IPS-15b (cell line): ENCODE measurements at regions not wholly inside any gene's neighbourhood (a gene's known extent, or its start where the extent isn't known, plus 50 kb on each side); places are given as distances from the start of the nearest gene placed in this dataset.

ENCODE experiments used
- H3K27me3 ChIP-seq: one replicate; pipeline ENCODE4 v1.6.1; 2013; ENCODE audit warnings: low read length; ENCODE audit not compliant: control insufficient read depth, insufficient read depth
- H3K36me3 ChIP-seq: one replicate; pipeline ENCODE4 v1.6.1; 2013; ENCODE audit warnings: low read length; ENCODE audit not compliant: control insufficient read depth, insufficient read depth
- H3K4me1 ChIP-seq: one replicate; pipeline ENCODE4 v1.6.1; 2013; ENCODE audit warnings: mild to moderate bottlenecking, low read length; ENCODE audit not compliant: control insufficient read depth, insufficient read depth
- H3K4me3 ChIP-seq: one replicate; pipeline ENCODE4 v1.5.1; 2013; ENCODE audit warnings: low read depth, low read length
- H3K9ac ChIP-seq: one replicate; pipeline ENCODE4 v1.6.1; 2013; ENCODE audit warnings: low read depth, mild to moderate bottlenecking, low read length
- H3K9me3 ChIP-seq: one replicate; pipeline ENCODE4 v1.6.1; 2013; ENCODE audit warnings: mild to moderate bottlenecking, low read length; ENCODE audit not compliant: control insufficient read depth, insufficient read depth

DNA sequence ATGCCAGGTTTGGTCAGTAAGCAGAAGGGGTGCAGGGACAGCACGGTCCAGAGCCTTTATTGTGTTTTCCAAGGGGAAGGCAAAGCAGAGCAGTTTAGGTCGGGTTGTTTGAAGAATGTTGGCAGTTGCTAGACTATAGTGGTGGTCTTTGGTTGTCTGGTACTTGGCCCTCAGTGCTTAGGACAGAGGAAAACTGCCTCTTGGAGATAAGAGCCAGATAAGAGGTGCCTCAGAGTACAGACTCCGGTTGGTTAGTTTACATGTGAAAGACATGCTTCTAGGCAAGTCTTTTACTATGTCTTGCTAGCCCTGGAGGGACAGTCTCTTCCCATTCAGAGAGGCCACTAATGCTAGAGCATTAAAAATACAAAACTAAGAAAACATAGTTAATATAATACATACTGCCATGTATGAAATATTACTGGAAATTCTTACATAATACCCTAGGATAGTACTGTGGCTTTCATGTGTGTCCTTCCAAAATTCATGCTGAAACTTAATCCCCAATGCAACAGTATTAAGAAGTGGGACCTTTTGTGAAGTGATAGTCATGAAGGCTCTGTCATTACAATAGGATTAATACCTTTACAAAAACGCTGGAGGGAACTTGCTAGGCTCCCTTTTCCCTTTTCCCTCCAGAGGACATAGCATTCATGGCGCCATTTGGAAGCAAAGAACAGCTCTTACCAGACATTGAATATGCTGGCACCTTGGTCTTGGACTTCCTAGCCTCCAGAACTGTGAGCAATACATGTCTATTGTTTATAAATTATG lies 280.4 kb downstream of the TMEM167A start:
- H3K9ac ChIP-seq: no peak overlapping the region
- peaks cover 18% of the 10 kb centered on the region for H3K4me1 ChIP-seq
- no peaks in the 10 kb centered on the region for H3K36me3 ChIP-seq
- no peaks in the 10 kb centered on the region for H3K27me3 ChIP-seq
- H3K9me3 ChIP-seq: no peaks in the 10 kb centered on the region
- no peak overlapping the region for H3K4me3 ChIP-seq

GRCh38 chr5:82794876-82795275 lies 282.3 kb downstream of the TMEM167A start:
- no peak overlapping the region for H3K4me3 ChIP-seq
- H3K4me1 ChIP-seq: peaks cover 18% of the 10 kb centered on the region
- no peak overlapping the region for H3K9ac ChIP-seq
- H3K9me3 ChIP-seq: no peaks in the 10 kb centered on the region
- H3K27me3 ChIP-seq: no peaks in the 10 kb centered on the region
- H3K36me3 ChIP-seq: no peaks in the 10 kb centered on the region

DNA sequence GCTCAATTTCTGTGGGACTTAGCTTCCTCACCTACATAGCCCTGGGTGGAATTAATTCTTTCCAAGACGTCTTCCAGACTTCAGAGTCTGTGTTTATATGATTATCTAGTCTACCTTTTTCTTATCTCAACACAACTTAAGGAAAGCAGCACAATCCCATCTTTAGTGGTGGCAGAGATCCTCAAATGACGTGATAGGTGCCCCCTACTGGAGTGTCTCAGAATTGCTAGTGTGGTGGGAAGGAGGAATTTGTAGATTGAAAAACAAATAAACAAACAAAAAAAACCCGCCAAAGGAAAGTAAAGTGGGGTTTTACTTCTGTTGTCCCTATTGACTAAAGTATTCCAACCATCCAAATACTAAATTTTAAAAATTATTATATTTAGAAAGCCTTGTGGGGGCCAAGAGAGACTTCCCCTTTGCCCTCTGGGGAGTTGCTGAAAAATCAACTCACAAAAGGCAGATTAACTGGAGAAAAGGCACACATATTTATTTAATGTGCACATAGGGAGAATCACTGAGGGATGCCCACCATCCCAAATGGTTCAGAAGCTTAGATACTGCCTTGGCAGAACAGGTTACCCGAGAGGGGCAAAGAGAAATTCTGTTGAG lies 283.3 kb downstream of the TMEM167A start:
- no peaks in the 10 kb centered on the region for H3K27me3 ChIP-seq
- H3K4me3 ChIP-seq: no peak overlapping the region
- H3K4me1 ChIP-seq: peaks cover 18% of the 10 kb centered on the region
- no peaks in the 10 kb centered on the region for H3K9me3 ChIP-seq
- no peak overlapping the region for H3K9ac ChIP-seq
- H3K36me3 ChIP-seq: no peaks in the 10 kb centered on the region

- Histone ChIP-seq H3K36me3 (no peaks in the 10 kb centered on the region), H3K27me3 (no peaks in the 10 kb centered on the region), H3K9ac (no peak overlapping the region), H3K4me3 (no peak overlapping the region), H3K9me3 (no peaks in the 10 kb centered on the region), H3K4me1 (peaks cover 15% of the 10 kb centered on the region)
Observed at GRCh38 chr5:82792096-82792495, 285.1 kb downstream of the TMEM167A start.

DNA sequence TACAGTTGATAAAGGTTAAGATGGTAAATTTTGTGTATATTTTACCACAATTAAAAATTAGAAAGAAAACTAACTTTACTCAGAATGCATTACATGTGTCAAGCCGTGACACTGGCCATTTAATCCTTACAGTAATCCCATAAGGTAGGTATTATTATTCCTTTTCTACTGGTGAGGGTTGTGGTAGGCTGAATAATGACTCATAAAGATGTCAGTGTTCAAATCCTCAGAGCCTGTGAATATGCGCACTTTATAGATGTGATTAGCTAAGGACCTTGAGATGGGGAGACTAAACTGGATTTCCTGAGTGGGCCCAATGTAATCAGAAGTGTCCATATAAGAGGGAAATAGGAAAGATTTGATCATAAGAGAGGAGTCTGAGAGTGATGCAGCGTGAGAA lies 288.1 kb downstream of the TMEM167A start:
- Histone ChIP-seq H3K36me3 (no peaks in the 10 kb centered on the region), H3K4me3 (no peak overlapping the region), H3K4me1 (peaks cover 2% of the 10 kb centered on the region), H3K27me3 (no peaks in the 10 kb centered on the region), H3K9ac (no peak overlapping the region), H3K9me3 (no peaks in the 10 kb centered on the region)

GRCh38 chr5:82786748-82787147 lies 290.4 kb downstream of the TMEM167A start:
- Histone ChIP-seq H3K9ac (no peak overlapping the region), H3K27me3 (no peaks in the 10 kb centered on the region), H3K4me1 (no peaks in the 10 kb centered on the region), H3K4me3 (no peak overlapping the region), H3K36me3 (no peaks in the 10 kb centered on the region), H3K9me3 (no peaks in the 10 kb centered on the region)

- H3K4me3 ChIP-seq: no peak overlapping the region
- no peaks in the 10 kb centered on the region for H3K27me3 ChIP-seq
- no peaks in the 10 kb centered on the region for H3K36me3 ChIP-seq
- no peak overlapping the region for H3K9ac ChIP-seq
- H3K4me1 ChIP-seq: no peaks in the 10 kb centered on the region
- H3K9me3 ChIP-seq: no peaks in the 10 kb centered on the region
Observed at GRCh38 chr5:82785882-82786509, 291.2 kb downstream of the TMEM167A start.

DNA sequence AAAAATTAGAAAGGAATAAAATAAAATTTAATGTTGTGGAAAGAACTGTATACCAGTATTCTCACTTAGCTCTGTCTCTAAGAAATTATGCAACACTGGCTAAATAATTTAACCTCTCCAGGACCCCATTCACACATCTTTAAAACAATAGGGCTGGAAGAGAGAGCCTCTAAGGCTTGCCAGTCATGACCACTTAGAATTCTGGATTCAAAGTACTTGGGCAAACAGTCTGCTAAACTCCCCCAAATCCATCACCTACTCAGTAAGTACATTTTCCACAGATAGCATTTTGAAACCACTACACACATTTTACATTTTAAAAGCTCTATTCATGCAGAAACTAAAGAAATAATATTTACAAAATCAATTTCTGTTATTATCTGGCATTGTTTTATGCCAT lies 291.7 kb downstream of the TMEM167A start:
- H3K9ac ChIP-seq: no peak overlapping the region
- H3K36me3 ChIP-seq: no peaks in the 10 kb centered on the region
- no peaks in the 10 kb centered on the region for H3K4me1 ChIP-seq
- no peaks in the 10 kb centered on the region for H3K27me3 ChIP-seq
- H3K9me3 ChIP-seq: no peaks in the 10 kb centered on the region
- H3K4me3 ChIP-seq: no peak overlapping the region

GRCh38 chr5:82784521-82784920 lies 292.7 kb downstream of the TMEM167A start:
- Histone ChIP-seq H3K36me3 (no peaks in the 10 kb centered on the region), H3K4me3 (no peak overlapping the region), H3K9me3 (no peaks in the 10 kb centered on the region), H3K4me1 (no peaks in the 10 kb centered on the region), H3K9ac (no peak overlapping the region), H3K27me3 (no peaks in the 10 kb centered on the region)

DNA sequence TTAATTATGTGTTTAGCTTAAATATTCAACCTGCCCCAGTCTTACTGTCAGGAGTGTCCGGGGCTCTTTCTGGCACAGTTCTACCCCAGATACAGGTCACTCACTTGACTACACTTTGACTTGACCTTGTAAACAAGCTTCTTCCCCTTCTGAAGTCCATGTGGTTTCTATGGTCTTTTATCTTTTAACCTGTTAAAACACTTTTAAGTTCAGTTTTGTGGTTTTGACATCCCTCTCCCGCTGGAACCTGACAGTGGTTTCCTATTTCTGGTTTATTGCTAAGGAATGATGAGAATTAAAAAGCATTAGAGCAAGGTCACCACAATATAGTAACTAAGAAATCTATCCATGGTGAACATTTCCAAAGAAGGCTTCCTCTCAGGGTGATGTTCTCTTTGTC lies 300.1 kb downstream of the TMEM167A start:
- Histone ChIP-seq H3K27me3 (no peaks in the 10 kb centered on the region), H3K4me3 (no peak overlapping the region), H3K9me3 (no peaks in the 10 kb centered on the region), H3K9ac (no peak overlapping the region), H3K4me1 (no peaks in the 10 kb centered on the region), H3K36me3 (no peaks in the 10 kb centered on the region)

DNA sequence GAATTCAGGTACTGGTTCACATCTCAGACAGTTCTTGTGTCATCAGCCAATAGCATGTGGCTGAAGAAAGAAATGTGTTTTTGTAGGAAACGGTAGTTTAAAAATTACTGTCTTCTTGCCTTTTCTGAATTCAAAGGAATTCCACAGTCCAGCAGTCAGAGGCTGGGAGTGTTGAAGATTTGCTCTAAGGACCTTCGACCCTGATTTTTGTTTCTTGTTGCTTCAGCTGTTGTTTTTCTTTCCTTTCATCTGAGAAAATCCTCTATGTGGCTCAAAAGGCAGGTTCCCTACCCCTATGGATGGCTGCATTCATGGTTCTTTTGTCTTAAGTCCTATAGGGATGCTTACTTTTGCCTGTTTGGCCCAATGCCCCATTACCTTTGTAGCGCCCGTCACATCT lies 304.9 kb downstream of the TMEM167A start:
- Histone ChIP-seq H3K36me3 (no peaks in the 10 kb centered on the region), H3K4me1 (no peaks in the 10 kb centered on the region), H3K4me3 (no peak overlapping the region), H3K9ac (no peak overlapping the region), H3K27me3 (no peaks in the 10 kb centered on the region), H3K9me3 (peaks cover 7% of the 10 kb centered on the region)

- H3K9me3 ChIP-seq: peaks cover 6% of the 10 kb centered on the region
- no peaks in the 10 kb centered on the region for H3K4me1 ChIP-seq
- no peaks in the 10 kb centered on the region for H3K27me3 ChIP-seq
- no peaks in the 10 kb centered on the region for H3K36me3 ChIP-seq
- no peak overlapping the region for H3K9ac ChIP-seq
- no peak overlapping the region for H3K4me3 ChIP-seq
Observed at GRCh38 chr5:82766206-82766605, 311.0 kb downstream of the TMEM167A start.
